ENCODE measurements at regions not wholly inside any gene's neighbourhood (a gene's known extent, or its start where the extent isn't known, plus 50 kb on each side); places are given as distances from the start of the nearest gene placed in this dataset.

DNA sequence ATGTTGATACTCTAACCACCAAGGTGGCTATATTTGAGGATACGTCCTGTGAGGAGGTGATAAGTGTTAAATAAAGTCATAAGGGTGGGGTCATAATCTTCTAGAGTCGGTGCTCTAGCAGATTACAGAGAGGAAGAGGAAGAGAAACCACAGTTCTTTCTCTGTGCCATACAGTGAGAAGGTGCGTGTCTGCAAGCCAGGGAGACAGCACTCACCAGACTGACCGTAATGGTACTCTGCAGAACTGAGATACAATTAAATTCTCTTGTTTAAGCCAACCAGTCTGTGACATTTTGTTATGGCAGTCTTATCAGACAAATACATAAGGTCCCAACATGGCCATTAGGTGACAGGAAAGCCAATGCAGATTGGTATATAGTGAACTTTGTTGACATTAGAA, 480.9 kb upstream of the IGFBP7 start:
- no peak for TF ChIP-seq ZFX (IDR thresholded peaks at IDR 0.05; ENCODE audit: borderline replicate concordance)
- TF ChIP-seq, protein P1, sequence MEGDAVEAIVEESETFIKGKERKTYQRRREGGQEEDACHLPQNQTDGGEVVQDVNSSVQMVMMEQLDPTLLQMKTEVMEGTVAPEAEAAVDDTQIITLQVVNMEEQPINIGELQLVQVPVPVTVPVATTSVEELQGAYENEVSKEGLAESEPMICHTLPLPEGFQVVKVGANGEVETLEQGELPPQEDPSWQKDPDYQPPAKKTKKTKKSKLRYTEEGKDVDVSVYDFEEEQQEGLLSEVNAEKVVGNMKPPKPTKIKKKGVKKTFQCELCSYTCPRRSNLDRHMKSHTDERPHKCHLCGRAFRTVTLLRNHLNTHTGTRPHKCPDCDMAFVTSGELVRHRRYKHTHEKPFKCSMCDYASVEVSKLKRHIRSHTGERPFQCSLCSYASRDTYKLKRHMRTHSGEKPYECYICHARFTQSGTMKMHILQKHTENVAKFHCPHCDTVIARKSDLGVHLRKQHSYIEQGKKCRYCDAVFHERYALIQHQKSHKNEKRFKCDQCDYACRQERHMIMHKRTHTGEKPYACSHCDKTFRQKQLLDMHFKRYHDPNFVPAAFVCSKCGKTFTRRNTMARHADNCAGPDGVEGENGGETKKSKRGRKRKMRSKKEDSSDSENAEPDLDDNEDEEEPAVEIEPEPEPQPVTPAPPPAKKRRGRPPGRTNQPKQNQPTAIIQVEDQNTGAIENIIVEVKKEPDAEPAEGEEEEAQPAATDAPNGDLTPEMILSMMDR (IDR thresholded peaks at IDR 0.05): no peak

Measured in 22Rv1 (cell line).